HCT116 (cell line): ENCODE measurements at regions not wholly inside any gene's neighbourhood (a gene's known extent, or its start where the extent isn't known, plus 50 kb on each side); places are given as distances from the start of the nearest gene placed in this dataset.

Experiments used
- ATAC-seq: fragments of 200-7000 bp; cut with Tn5 transposase; 2 replicates; pipeline ENCODE4 v1.9.1; 2020; ENCODE audit warnings: mild to moderate bottlenecking, moderate library complexity
- BruUV-seq: library from RNA; stranded (reverse); fragments of 400-500 nt; replicated peaks from 2 replicates; lab custom pipeline; 2021; lab: Mats Ljungman, UMichigan
- CTCF ChIA-PET: fragments of 300-600 bp; sonication (Branson Sonifier 250); formaldehyde crosslinking; loops from one replicate; lab custom pipeline; 2021; ENCODE audit warnings: antibody characterized with exemption; lab: Charles Lee
- POLR2A ChIA-PET: fragments of 300-600, 350-600 bp; sonication (Branson Sonifier 250); formaldehyde crosslinking; loops from one replicate; lab custom pipeline; 2021; ENCODE audit warnings: antibody characterized with exemption; lab: Charles Lee
- RAD21 ChIA-PET, 2 experiments: fragments of 300-600 bp; sonication (Branson Sonifier 250); formaldehyde crosslinking; loops; one replicate each; lab custom pipeline; 2023; ENCODE audit warnings: low total read pairs in 2 of 2; ENCODE audit not compliant: uncharacterized antibody in 2 of 2, unreplicated experiment in 2 of 2, low non-redundant PET in 1 of 2; lab: Charles Lee
- DNase-seq: peaks from one replicate; pipeline ENCODE4 v3.0.0-alpha.2; 2010; ENCODE audit warnings: low read depth, low spot score
- H2AFZ ChIP-seq: fragments of 200-600 bp; shearing (Covaris generic), sonication (generic); 2 replicates; pipeline ENCODE4 v1.6.1; 2017; ENCODE audit warnings: low read depth, mixed run types, mixed read lengths, antibody characterized with exemption, low read length; ENCODE audit not compliant: poor library complexity, severe bottlenecking
- H3K27ac ChIP-seq: 2 replicates; pipeline ENCODE4 v1.5.1; 2012; ENCODE audit warnings: low read depth, low read length
- H3K27me3 ChIP-seq: fragments of 200-600 bp; sonication (generic); 2 replicates; pipeline ENCODE4 v1.6.1; 2016; ENCODE audit warnings: mixed run types, low read length, mixed read lengths; ENCODE audit not compliant: insufficient read depth
- H3K36me3 ChIP-seq, 2 experiments: fragments of 200-500 bp in 1 of 2; fragments of 200-600 bp in 1 of 2; sonication (Bioruptor generic) in 1 of 2; sonication (generic) in 1 of 2; 2 replicates each; pipeline versions ENCODE4 v1.5.1 to v1.6.1; 2014 to 2016; ENCODE audit warnings: low read length in 2 of 2, inconsistent platforms in 1 of 2, mixed read lengths in 1 of 2, mixed run types in 1 of 2; ENCODE audit not compliant: insufficient read depth in 2 of 2, control insufficient read depth in 1 of 2
- H3K4me1 ChIP-seq, 2 experiments: fragments of 200-600 bp in 1 of 2; sonication (generic) in 1 of 2; 2 replicates each; pipeline versions ENCODE4 v1.5.1 to v1.6.1; 2012 to 2017; ENCODE audit warnings: low read length in 2 of 2, inconsistent platforms in 1 of 2, mild to moderate bottlenecking in 1 of 2, mixed read lengths in 1 of 2, mixed run types in 1 of 2, moderate library complexity in 1 of 2; ENCODE audit not compliant: insufficient read depth in 2 of 2, control insufficient read depth in 1 of 2
- H3K4me2 ChIP-seq: fragments of 200-600 bp; sonication (generic); 2 replicates; pipeline ENCODE4 v1.6.1; 2017; ENCODE audit warnings: mixed run types, low read length, mixed read lengths
- H3K4me3 ChIP-seq, 2 experiments: fragments of 200-600 bp in 1 of 2; sonication (generic) in 1 of 2; replicated peaks in 1 of 2; 2 replicates each; pipeline ENCODE4 v1.5.1; 2011 to 2016; ENCODE audit warnings: low read length in 2 of 2, control low read depth in 1 of 2, low read depth in 1 of 2, mild to moderate bottlenecking in 1 of 2, mixed read lengths in 1 of 2, mixed run types in 1 of 2
- H3K79me2 ChIP-seq: fragments of 200-600 bp; sonication (generic); 2 replicates; pipeline ENCODE4 v1.6.1; 2017; ENCODE audit warnings: mild to moderate bottlenecking, mixed run types, low read length, moderate library complexity, mixed read lengths; ENCODE audit not compliant: insufficient read depth
- H3K9ac ChIP-seq: fragments of 200-600 bp; sonication (generic); 2 replicates; pipeline ENCODE4 v1.6.1; 2016; ENCODE audit warnings: low read length, mixed read lengths
- H3K9me2 ChIP-seq: fragments of 200-600 bp; sonication (generic), shearing (Covaris generic); 2 replicates; pipeline ENCODE4 v1.6.1; 2017; ENCODE audit warnings: mixed run types, mild to moderate bottlenecking, moderate library complexity; ENCODE audit not compliant: insufficient read depth
- H3K9me3 ChIP-seq, 2 experiments: fragments of 200-500 bp in 1 of 2; fragments of 200-600 bp in 1 of 2; sonication (Bioruptor generic) in 1 of 2; sonication (generic) in 1 of 2; 2 replicates each; pipeline ENCODE4 v1.6.1; 2014 to 2017; ENCODE audit warnings: low read length in 2 of 2, mixed read lengths in 2 of 2, inconsistent platforms in 1 of 2, low read depth in 1 of 2, mild to moderate bottlenecking in 1 of 2, mixed run types in 1 of 2, moderate library complexity in 1 of 2; ENCODE audit not compliant: control insufficient read depth in 1 of 2, insufficient read depth in 1 of 2
- H4K20me1 ChIP-seq: fragments of 200-600 bp; sonication (generic), shearing (Covaris generic); 2 replicates; pipeline ENCODE4 v1.6.1; 2017; ENCODE audit warnings: mixed run types, mild to moderate bottlenecking, moderate library complexity; ENCODE audit not compliant: insufficient read depth
- EGR1 ChIP-seq: IDR thresholded peaks from 2 replicates; pipeline ENCODE4 v1.6.1; 2012; ENCODE audit warnings: low read depth
- EZH2 ChIP-seq: fragments of 200-600 bp; sonication (generic); IDR thresholded peaks from 2 replicates; pipeline ENCODE4 v1.6.1; 2017; ENCODE audit warnings: antibody characterized with exemption, mixed run types
- JUND ChIP-seq: IDR thresholded peaks from 2 replicates; pipeline ENCODE4 v1.6.1; 2012
- SIN3A ChIP-seq: IDR thresholded peaks from 2 replicates; pipeline ENCODE4 v1.6.1; 2012; ENCODE audit warnings: low read depth
- SP1 ChIP-seq: IDR thresholded peaks from 2 replicates; pipeline ENCODE4 v1.6.1; 2012; ENCODE audit warnings: low read depth
- ZBTB33 ChIP-seq: IDR thresholded peaks from 2 replicates; pipeline ENCODE4 v1.6.1; 2011; ENCODE audit warnings: mild to moderate bottlenecking, low read length, moderate library complexity; ENCODE audit not compliant: insufficient replicate concordance; ENCODE audit errors: extremely low read depth
- ZFX ChIP-seq: fragments of 450-650 bp; IDR thresholded peaks from 2 replicates; pipeline ENCODE4 v1.6.1; 2017
- intact Hi-C: fragments of 100-400 bp; cut with micrococcal nuclease; formaldehyde crosslinking; loops from 2 replicates; pipeline ENCODE4 v1.10.0; 2022
- TF ChIP-seq, protein P1 (sequence below): IDR thresholded peaks from 2 replicates; pipeline ENCODE4 v1.6.1; 2012; ENCODE audit warnings: low read depth
- TF ChIP-seq, protein P2 (sequence below): IDR thresholded peaks from 2 replicates; pipeline ENCODE4 v1.6.1; 2012

GRCh38 chr9:85215416-85215815 is 526.3 kb downstream of the AGTPBP1 start:
- intact Hi-C loops: no loop called here
- Histone ChIP-seq H3K9ac (no peak overlapping the region), H3K79me2 (no peaks in the 10 kb centered on the region), H3K4me3 (no peak overlapping the region), H2AFZ (no peak overlapping the region), H3K4me2 (no peak overlapping the region), H3K27me3 (0 out of 2 replicates have a peak, but pooled peaks cover 6% of the 10 kb centered on the region), H3K36me3 (no peaks in the 10 kb centered on the region), H3K9me2 (no peaks in the 10 kb centered on the region), H3K9me3 (no peaks in the 10 kb centered on the region), H3K27ac (no peak overlapping the region), H4K20me1 (no peaks in the 10 kb centered on the region), H3K4me1 (peaks cover 14 to 27% of the 10 kb centered on the region in 2 experiments)
- RAD21 ChIA-PET: no interaction called here
- CTCF ChIA-PET: no interaction called here
- BruUV-seq: no TSS peak
- TF ChIP-seq JUND (no peak), SP1 (no peak), ZBTB33 (no peak), ZFX (no peak), SIN3A (no peak), EGR1 (no peak), EZH2 (no peak)
- TF ChIP-seq, protein P1, sequence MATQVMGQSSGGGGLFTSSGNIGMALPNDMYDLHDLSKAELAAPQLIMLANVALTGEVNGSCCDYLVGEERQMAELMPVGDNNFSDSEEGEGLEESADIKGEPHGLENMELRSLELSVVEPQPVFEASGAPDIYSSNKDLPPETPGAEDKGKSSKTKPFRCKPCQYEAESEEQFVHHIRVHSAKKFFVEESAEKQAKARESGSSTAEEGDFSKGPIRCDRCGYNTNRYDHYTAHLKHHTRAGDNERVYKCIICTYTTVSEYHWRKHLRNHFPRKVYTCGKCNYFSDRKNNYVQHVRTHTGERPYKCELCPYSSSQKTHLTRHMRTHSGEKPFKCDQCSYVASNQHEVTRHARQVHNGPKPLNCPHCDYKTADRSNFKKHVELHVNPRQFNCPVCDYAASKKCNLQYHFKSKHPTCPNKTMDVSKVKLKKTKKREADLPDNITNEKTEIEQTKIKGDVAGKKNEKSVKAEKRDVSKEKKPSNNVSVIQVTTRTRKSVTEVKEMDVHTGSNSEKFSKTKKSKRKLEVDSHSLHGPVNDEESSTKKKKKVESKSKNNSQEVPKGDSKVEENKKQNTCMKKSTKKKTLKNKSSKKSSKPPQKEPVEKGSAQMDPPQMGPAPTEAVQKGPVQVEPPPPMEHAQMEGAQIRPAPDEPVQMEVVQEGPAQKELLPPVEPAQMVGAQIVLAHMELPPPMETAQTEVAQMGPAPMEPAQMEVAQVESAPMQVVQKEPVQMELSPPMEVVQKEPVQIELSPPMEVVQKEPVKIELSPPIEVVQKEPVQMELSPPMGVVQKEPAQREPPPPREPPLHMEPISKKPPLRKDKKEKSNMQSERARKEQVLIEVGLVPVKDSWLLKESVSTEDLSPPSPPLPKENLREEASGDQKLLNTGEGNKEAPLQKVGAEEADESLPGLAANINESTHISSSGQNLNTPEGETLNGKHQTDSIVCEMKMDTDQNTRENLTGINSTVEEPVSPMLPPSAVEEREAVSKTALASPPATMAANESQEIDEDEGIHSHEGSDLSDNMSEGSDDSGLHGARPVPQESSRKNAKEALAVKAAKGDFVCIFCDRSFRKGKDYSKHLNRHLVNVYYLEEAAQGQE: no peak
- TF ChIP-seq, protein P2, sequence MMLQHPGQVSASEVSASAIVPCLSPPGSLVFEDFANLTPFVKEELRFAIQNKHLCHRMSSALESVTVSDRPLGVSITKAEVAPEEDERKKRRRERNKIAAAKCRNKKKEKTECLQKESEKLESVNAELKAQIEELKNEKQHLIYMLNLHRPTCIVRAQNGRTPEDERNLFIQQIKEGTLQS: no peak
- DNase-seq: no peak
- POLR2A ChIA-PET: no interaction called here
- ATAC-seq: no peak
